Mucosa of gallbladder (tissue), 1 donor: ENCODE measurements at regions not wholly inside any gene's neighbourhood (a gene's known extent, or its start where the extent isn't known, plus 50 kb on each side); places are given as distances from the start of the nearest gene placed in this dataset.

Experiments
- DNase-seq: peaks from one replicate; pipeline ENCODE4 v3.0.0-alpha.2; 2020; ENCODE audit warnings: low spot score
- donor health status: DM: no; HTN: no; CAD: no.

- no peak for DNase-seq
These were observed 261.6 kb downstream of the VPS13C start for GRCh38 chr15:61798631-61799030.

DNA sequence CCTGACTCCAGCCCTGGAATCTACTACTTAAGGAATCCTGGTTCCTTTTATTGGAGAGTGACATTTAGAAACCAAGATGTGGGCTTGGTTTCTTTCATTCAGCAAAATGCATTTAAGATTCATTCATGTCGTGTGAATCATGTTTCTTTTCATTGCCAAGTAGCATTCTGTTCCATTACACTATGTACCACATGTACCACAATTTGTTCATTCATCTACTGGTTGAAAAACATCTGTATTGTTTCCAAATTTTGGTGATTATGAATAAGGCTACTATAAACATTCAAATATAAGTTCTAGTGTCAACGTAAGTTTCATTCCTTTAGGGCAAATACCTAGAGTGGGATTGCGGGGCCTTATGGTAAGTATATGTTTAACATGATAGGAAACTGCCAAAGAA is 264.2 kb downstream of the VPS13C start:
- DNase-seq, result no peak

GRCh38 chr15:61794881-61795280 is 265.4 kb downstream of the VPS13C start:
- no peak for DNase-seq

GRCh38 chr15:61794276-61794675 is 266.0 kb downstream of the VPS13C start:
- DNase-seq, result no peak

- DNase-seq, result no peak
These were observed 275.5 kb downstream of the VPS13C start for GRCh38 chr15:61784734-61785133.

DNA sequence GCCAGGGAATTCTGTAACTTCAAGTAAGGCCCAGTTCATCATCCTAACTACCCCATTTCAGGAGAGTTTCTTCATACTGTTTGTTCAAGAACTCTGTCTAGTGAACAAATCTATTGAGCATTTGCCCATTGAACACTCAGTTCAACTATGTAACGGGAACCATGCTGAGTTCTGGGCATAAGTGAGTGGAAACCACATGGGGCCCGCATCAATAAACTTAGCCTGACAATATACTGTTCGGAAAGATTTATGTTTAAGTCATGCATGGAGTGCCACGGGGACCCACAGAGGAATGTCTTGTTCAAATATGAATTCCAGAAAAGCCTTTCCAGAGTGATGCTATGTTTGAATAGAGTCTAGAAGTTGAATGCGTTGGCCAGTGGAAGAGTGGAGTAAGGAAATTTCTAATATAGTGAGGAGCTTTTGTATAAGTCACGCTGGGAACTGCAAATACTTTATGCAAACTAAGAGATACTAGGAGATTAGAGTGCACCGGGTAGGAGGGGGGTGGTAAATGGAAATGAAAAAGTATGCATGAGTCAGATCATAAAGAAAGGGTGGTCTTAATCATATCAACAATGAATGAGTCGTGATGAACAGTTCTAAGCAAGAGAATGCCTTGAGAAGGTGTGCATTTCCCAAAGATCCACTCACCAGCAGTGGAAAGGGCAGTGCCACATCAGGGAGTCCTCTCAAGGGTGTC is 279.8 kb downstream of the VPS13C start:
- DNase-seq, result no peak

- DNase-seq, result no peak
These were observed 282.6 kb downstream of the VPS13C start for GRCh38 chr15:61777689-61778088.

DNA sequence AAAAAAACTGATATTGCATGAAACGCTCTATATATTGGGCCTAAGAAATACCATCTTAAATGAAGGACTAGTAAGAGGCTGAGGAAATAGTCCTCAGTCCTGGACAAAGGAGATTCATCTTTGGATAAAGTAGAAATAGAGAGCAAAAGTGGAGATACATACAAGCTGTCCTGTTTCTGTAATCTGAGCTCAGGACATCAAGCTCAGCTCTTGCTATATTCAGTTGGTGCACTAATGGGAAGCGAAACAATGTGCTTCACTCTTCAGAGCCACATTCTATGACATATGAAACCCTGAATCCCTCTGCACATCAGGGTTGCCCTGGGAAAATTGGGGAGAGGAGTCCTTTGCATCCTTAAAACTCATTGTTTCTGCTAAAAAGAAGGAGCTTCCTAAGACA is 290.7 kb downstream of the VPS13C start:
- no peak for DNase-seq

- DNase-seq, result no peak
These were observed 292.1 kb downstream of the VPS13C start for GRCh38 chr15:61768131-61768530.

DNA sequence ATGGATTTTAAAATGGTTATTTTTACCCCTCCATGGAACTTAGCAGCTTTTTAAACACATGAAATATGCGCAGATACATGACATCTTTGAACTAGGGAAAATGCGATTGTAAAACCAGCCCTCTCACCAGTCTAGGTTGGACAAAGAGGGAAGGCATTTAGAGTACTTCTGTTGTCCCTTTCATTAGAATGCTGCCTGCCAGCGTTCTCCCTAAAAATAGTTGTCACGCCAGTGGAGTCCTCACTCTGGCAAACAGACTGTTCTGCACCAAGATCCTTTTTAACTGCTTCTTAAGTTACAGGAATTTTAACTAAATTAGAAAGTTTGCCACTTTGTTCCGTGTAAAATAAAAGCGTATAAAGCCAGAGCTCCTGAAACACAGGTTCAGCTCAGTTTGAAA is 295.3 kb downstream of the VPS13C start:
- DNase-seq, result no peak

DNA sequence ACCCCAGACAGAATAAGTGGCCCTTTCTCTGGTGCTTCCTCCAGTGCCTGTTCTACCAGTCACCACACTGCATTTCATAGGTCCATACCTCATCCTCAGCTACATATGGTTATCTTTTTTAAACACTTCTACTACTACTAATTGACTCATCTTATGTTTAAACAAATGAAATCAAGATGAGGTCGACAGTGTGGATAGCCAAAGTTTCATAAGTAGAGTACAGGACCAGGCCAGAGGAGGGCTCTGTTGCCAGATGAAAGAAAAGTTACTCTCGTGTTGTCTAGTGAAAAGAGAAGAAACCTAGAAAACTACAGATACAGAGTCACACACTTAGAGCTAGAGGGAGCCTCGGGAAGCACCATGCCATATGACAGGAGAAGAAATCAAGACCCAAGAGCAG is 296.1 kb downstream of the VPS13C start:
- DNase-seq, result no peak

- DNase-seq, result no peak
These were observed 297.6 kb downstream of the VPS13C start for GRCh38 chr15:61762676-61763075.

GRCh38 chr15:61759639-61760038 is 300.6 kb downstream of the VPS13C start:
- no peak for DNase-seq

DNA sequence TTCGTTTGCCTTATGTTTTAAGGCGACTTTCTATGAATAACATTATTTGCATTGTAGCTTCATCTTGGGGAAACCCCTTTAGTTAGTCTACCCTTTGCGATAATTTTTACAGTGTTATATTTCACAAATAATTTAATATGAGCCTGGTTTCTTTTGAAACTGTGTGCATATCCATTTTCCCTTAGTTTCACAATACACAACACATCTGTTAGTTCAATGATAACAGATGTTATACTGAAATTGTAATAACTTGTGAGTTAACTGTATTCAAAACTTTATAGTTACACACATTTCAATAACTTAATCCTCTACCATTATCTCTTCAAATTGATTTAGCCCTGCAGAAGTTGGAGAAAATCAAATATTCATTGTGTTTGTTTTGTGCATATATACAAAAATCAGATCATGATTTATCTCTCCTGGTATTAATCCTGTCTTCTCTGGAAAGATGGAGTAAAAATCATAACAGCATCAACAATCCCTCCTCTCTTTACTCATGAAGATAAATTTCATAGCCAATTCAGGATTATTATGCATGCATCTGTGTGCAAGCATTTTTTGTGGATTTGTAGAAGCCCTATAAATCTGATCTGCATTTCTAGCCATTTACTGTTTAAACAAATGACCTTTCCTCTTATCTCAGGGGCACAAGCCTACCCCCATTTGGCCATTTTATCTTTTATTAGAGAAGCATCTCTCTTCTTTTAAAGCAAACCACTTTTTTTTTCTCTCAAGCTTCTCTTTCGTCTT is 304.0 kb downstream of the VPS13C start:
- no peak for DNase-seq

GRCh38 chr15:61755467-61755866 is 304.8 kb downstream of the VPS13C start:
- no peak for DNase-seq

DNA sequence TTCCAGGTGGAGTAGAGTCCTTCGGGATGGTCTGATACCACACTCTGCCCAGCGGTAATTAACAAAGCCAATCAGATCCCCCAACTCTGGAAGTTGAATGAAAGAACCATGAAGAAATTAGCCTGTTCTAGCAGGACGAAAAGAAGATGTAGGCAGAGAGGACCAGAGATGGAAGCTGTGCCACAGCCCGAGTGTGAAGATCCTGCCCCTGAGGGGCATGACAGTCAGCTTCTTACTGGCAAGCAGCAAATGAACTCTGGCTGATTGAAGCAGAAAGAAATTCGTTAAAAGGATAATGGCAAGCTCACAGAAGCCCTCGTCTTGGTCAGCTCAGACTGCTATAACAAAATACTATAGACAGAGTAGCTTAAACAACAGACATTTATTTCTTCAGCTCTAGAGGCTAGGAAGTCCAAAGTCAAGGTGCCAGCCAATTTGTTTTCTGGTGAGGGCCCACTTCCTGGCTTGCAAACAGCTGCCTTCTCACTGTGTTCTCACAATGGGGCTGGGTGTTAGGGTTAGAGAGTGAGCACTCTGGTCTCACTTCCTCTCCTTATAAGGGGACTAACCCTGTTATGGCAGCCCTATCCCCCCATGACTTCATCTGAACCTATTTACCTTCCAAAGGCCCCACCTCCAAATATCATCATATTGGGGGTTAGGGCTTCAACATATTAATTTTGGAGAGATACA is 307.1 kb downstream of the VPS13C start:
- no peak for DNase-seq

GRCh38 chr15:61752001-61752400 is 308.2 kb downstream of the VPS13C start:
- DNase-seq, result no peak

- no peak for DNase-seq
These were observed 309.8 kb downstream of the VPS13C start for GRCh38 chr15:61750271-61751084.

DNA sequence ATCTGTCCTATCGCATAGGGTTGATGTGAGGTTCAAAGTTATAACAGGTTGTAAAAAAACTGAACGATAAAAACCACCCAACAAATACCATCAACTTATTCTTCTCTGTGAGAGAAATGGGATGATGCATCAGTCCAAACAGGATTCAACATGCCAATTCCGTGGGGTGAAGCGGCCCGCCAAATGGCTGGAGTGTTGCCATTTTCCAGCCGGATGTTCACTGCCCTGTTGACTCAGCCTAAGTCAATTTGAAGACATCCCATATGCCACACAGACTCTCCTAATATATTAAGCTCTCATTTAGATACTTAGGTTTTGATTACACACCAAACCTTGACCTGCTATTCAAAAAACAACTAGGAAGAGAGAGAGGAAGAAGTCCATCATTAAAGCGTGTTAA is 311.1 kb downstream of the VPS13C start:
- no peak for DNase-seq

DNA sequence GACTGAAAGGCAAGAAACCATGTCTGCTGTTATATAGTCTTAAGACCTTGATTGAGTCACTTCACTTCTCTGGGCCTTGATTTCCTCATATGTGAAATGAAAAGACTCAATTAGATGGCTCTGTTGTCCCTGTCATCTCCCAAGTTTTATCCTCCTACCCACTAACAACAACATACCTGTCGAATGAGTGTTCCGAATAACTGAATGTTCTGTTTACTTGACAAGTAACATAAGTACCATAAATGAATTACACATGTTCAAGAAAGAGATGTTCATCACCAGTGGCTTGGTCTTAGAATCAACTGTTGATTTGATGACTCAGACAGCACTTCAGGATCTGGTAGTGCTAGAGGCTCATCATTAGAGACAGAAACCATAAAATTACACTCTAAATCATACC is 311.7 kb downstream of the VPS13C start:
- DNase-seq, result no peak

- no peak for DNase-seq
These were observed 313.7 kb downstream of the VPS13C start for GRCh38 chr15:61746589-61746988.

DNA sequence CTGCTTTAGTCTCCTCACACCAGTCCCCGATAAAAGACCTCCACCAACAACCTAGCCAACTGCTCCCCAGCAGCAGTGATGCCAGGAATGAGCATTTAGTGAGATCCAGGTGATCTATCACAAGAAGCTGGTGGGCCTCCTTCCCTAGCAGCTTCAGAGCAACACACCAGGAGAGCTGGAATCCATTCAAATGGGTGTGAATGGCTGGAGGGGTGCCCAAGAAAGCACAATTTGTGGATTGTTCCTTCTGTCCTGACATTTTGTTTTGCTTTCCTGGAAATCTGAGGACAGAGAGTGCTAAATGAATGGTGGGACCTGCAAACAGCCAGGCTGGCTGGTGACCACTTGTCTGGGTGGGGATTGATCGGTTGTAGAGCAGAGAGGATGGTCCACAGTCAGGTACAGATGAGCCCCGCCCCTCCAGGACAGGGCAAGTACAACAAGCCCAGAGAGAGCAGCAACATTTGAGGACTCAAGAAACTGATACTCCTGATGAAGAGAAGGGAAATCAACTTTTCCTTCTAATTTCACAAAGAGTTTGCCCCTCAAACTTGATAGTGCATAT is 316.8 kb downstream of the VPS13C start:
- no peak for DNase-seq
